Omental fat pad (tissue), 3 donors: ENCODE measurements at regions not wholly inside any gene's neighbourhood (a gene's known extent, or its start where the extent isn't known, plus 50 kb on each side); places are given as distances from the start of the nearest gene placed in this dataset.
"Not testable (repeated sequence)": the region's sequence is repeated elsewhere in the genome, so short reads cannot be mapped to it uniquely, and the experiment has no call there.

Experiments used
- ATAC-seq: fragments of 150-250 bp; one replicate; pipeline ENCODE4 v1.9.1; 2016; ENCODE audit warnings: mild to moderate bottlenecking, moderate library complexity; ENCODE audit not compliant: low FRiP score
- DNase-seq: peaks from one replicate; pipeline ENCODE4 v3.0.0-alpha.2; 2019; ENCODE audit warnings: low spot score
- CTCF ChIP-seq, 3 donors: fragments of 450-650 bp; IDR thresholded peaks; one replicate each; pipeline ENCODE4 v1.5.1; 2016 to 2017; ENCODE audit warnings: antibody characterized with exemption in 3 of 3, mild to moderate bottlenecking in 3 of 3, moderate library complexity in 2 of 3

GRCh38 chr22:25396615-25397200 is 167.8 kb upstream of the GRK3 start:
- TF ChIP-seq CTCF (IDR thresholded peaks at IDR 0.05) = no peak
- DNase-seq (no peak), ATAC-seq (no peak)

- no peak for TF ChIP-seq CTCF (IDR thresholded peaks at IDR 0.05)
- no peak for ATAC-seq
- no peak for DNase-seq
Observed at GRCh38 chr22:25397616-25398015, 166.9 kb upstream of the GRK3 start.

GRCh38 chr22:25398591-25399062 is 165.8 kb upstream of the GRK3 start:
- not testable (repeated sequence) for DNase-seq, ATAC-seq

- DNase-seq (no peak), ATAC-seq (no peak)
- no peak for TF ChIP-seq CTCF (IDR thresholded peaks at IDR 0.05)
Observed at GRCh38 chr22:25399649-25400151, 164.8 kb upstream of the GRK3 start.

- ATAC-seq = no peak
- no peak for TF ChIP-seq CTCF (IDR thresholded peaks at IDR 0.05)
Observed at GRCh38 chr22:25402160-25402500, 162.3 kb upstream of the GRK3 start.

GRCh38 chr22:25402501-25403283 is 161.8 kb upstream of the GRK3 start:
- DNase-seq (no peak), ATAC-seq (no peak)
- TF ChIP-seq CTCF (IDR thresholded peaks at IDR 0.05) = no peak

More at GRCh38 chr22:25402160-25402500, 162.3 kb upstream of the GRK3 start:
- DNase-seq = no peak

- TF ChIP-seq CTCF (IDR thresholded peaks at IDR 0.05) = no peak
- ATAC-seq (no peak), DNase-seq (no peak)
Observed at GRCh38 chr22:25403284-25403810, 161.1 kb upstream of the GRK3 start.
